ENCODE measurements at regions not wholly inside any gene's neighbourhood (a gene's known extent, or its start where the extent isn't known, plus 50 kb on each side); places are given as distances from the start of the nearest gene placed in this dataset.
A peak's percentile ranks its signal among the peaks of the same experiment; 100 is the strongest.

GRCh38 chrX:16239211-16239610 is 71.9 kb downstream of the MAGEB17 start:
- ChIA-PET CTCF (ENCODE audit: low intra/inter-chr PET ratio) (no interaction called here), POLR2A (no interaction called here)
- Histone ChIP-seq H3K4me3 (no peak overlapping the region), H3K4me1 (replicated peaks in 1 of 2; ENCODE audit: control insufficient read depth in 2 of 2, insufficient read depth in 2 of 2, low read length in 2 of 2) (no peaks in the 10 kb centered on the region), H3K9ac (ENCODE audit: insufficient read depth in 1 of 2, low read depth in 2 of 2, low read length in 2 of 2) (no peak overlapping the region), H3K9me1 (ENCODE audit: control insufficient read depth, insufficient read depth, low read length) (no peaks in the 10 kb centered on the region), H3K36me3 (ENCODE audit: control insufficient read depth, insufficient read depth, low read length) (no peaks in the 10 kb centered on the region), H3K9me3 (replicated peaks; ENCODE audit: control insufficient read depth, insufficient read depth, low read depth, low read length) (no peaks in the 10 kb centered on the region), H3K27me3 (ENCODE audit: control insufficient read depth in 2 of 2, insufficient read depth in 2 of 2, low read length in 2 of 2) (no peaks in the 10 kb centered on the region), H3K79me2 (ENCODE audit: control insufficient read depth, insufficient read depth, low read length) (no peaks in the 10 kb centered on the region), H3K4me2 (ENCODE audit: insufficient read depth, low read length) (no peak overlapping the region), H3K27ac (ENCODE audit: extremely low read depth, low read depth, low read length) (no peak overlapping the region), H4K20me1 (replicated peaks; ENCODE audit: control insufficient read depth, insufficient read depth, low read length) (no peaks in the 10 kb centered on the region), H2AFZ (ENCODE audit: low read depth, low read length) (no peak overlapping the region)
- no TSS peak for BruUV-seq (replicated peaks)
- no peak for ATAC-seq
- no peak for DNase-seq (ENCODE audit: extremely low read depth in 1 of 4, low spot score in 3 of 4)
- TF ChIP-seq POLR3A (IDR thresholded peaks at IDR 0.05; ENCODE audit: borderline replicate concordance, extremely low read depth, insufficient read depth, insufficient read length) (no peak), RAD51 (IDR thresholded peaks at IDR 0.05; ENCODE audit: borderline replicate concordance, low read depth) (no peak), BRF1 (IDR thresholded peaks at IDR 0.05; ENCODE audit: borderline replicate concordance, extremely low read depth, insufficient read length) (no peak), FOXJ3 (CRISPR knock-in tag; IDR thresholded peaks at IDR 0.05) (no peak), FOSL1 (tag; conservative IDR thresholded peaks at IDR 0.05) (peak; percentile 44; the same call in 1 of the 2 replicates)
- TF ChIP-seq, protein P1, sequence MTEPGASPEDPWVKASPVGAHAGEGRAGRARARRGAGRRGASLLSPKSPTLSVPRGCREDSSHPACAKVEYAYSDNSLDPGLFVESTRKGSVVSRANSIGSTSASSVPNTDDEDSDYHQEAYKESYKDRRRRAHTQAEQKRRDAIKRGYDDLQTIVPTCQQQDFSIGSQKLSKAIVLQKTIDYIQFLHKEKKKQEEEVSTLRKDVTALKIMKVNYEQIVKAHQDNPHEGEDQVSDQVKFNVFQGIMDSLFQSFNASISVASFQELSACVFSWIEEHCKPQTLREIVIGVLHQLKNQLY (CRISPR knock-in tag; conservative IDR thresholded peaks at IDR 0.05): no peak
- intact Hi-C loops (cut with micrococcal nuclease): no loop called here
- WGBS (ENCODE audit: insufficient coverage, low coverage, missing lambda C conversion rate): 1% methylated on average over 4 of the region's 4 CpGs
- in situ Hi-C loops (cut with MboI): no loop called here
- no peak for FAIRE-seq
